CD8-positive, alpha-beta memory T cell (primary cell): ENCODE measurements at regions not wholly inside any gene's neighbourhood (a gene's known extent, or its start where the extent isn't known, plus 50 kb on each side); places are given as distances from the start of the nearest gene placed in this dataset.

Experiments used
- CTCF ChIA-PET: fragments of 350-600 bp; sonication (Branson Sonifier 250); formaldehyde crosslinking; loops from one replicate; lab custom pipeline; 2021; ENCODE audit warnings: antibody characterized with exemption; lab: Charles Lee
- POLR2A ChIA-PET: fragments of 350-600 bp; sonication (Branson Sonifier 250); formaldehyde crosslinking; loops from one replicate; lab custom pipeline; 2021; ENCODE audit warnings: antibody characterized with exemption; lab: Charles Lee
- DNase-seq, 5 donors: peaks; one replicate each; pipeline versions ENCODE4 v3.0.0 to v3.0.0-alpha.2; 2020 to 2022; ENCODE audit warnings: mixed read lengths in 1 of 5
- H3K27ac ChIP-seq: one replicate; pipeline ENCODE4 v1.7.0; 2013; ENCODE audit warnings: low read depth, mild to moderate bottlenecking, low read length, moderate library complexity
- H3K27me3 ChIP-seq: 2 replicates; pipeline ENCODE4 v1.7.0; 2013; ENCODE audit warnings: low read length, mild to moderate bottlenecking; ENCODE audit not compliant: insufficient read depth, poor library complexity, severe bottlenecking
- H3K36me3 ChIP-seq: 2 replicates; pipeline ENCODE4 v1.7.0; 2013; ENCODE audit warnings: mild to moderate bottlenecking, low read length, moderate library complexity; ENCODE audit not compliant: insufficient read depth
- H3K4me1 ChIP-seq: 2 replicates; pipeline ENCODE4 v1.7.0; 2013; ENCODE audit warnings: mild to moderate bottlenecking, low read length, moderate library complexity; ENCODE audit not compliant: insufficient read depth
- H3K4me3 ChIP-seq: 2 replicates; pipeline ENCODE4 v1.7.0; 2013; ENCODE audit warnings: mild to moderate bottlenecking, low read length
- H3K9me3 ChIP-seq: 2 replicates; pipeline ENCODE4 v1.7.0; 2013; ENCODE audit warnings: mild to moderate bottlenecking, low read length
- H3K27ac Mint-ChIP-seq, 8 donors: one replicate each; pipeline ENCODE4 v1.8.0; 2020 to 2021; ENCODE audit warnings: mixed read lengths in 8 of 8, mild to moderate bottlenecking in 6 of 8, inconsistent platforms in 3 of 8, moderate library complexity in 3 of 8
- H3K27me3 Mint-ChIP-seq, 2 donors: one replicate each; pipeline ENCODE4 v1.8.0; 2020 to 2021; ENCODE audit warnings: mixed read lengths in 2 of 2, mild to moderate bottlenecking in 1 of 2, moderate library complexity in 1 of 2
- H3K36me3 Mint-ChIP-seq, 3 donors: one replicate each; pipeline ENCODE4 v1.8.0; 2020 to 2021; ENCODE audit warnings: mixed read lengths in 3 of 3, inconsistent platforms in 1 of 3, mild to moderate bottlenecking in 1 of 3
- H3K4me1 Mint-ChIP-seq, 3 donors: one replicate each; pipeline ENCODE4 v1.8.0; 2020 to 2021; ENCODE audit warnings: mixed read lengths in 3 of 3, inconsistent platforms in 1 of 3, mild to moderate bottlenecking in 1 of 3
- H3K4me3 Mint-ChIP-seq, 7 donors: one replicate each; pipeline ENCODE4 v1.8.0; 2020 to 2021; ENCODE audit warnings: mixed read lengths in 7 of 7, mild to moderate bottlenecking in 6 of 7, moderate library complexity in 4 of 7, inconsistent platforms in 2 of 7
- H3K9me3 Mint-ChIP-seq, 5 donors: one replicate each; pipeline ENCODE4 v1.8.0; 2020 to 2022; ENCODE audit warnings: mixed read lengths in 5 of 5, mild to moderate bottlenecking in 3 of 5, moderate library complexity in 2 of 5, inconsistent platforms in 1 of 5

DNA sequence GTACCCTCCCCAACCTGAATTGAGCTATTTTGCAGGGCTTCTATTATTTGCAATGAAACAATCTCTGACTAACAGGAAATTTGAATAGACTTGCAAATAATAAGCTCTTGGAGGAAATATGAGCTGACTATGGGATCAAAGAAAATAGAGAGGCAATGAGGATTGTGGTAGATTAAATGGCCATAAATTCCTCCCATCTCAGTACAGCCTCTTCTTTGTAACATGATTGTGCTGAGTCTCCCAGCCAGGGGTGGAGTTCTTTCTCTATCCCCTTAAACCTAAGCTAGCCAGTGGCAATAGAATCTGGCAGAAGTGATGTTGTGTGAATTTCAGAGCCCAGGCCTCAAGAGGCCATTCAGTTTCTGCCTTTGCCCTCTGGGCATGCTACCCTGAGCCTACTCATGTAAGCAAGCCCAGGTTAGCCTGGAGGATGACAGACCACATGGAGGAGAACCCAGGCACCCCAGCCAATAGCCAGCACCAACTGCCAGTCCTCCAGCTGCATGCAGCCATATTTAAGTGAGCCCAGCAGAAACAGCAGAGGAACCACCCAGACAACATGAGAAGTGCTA is 86.8 kb upstream of the TP53I11 start:
- no peak for DNase-seq
- H3K36me3 ChIP-seq = no peaks in the 10 kb centered on the region
- CTCF ChIA-PET = no interaction called here
- no peaks in the 10 kb centered on the region for H3K4me1 ChIP-seq
- Mint-ChIP-seq H3K4me1 (no peaks in the 10 kb centered on the region), H3K4me3 (no peak overlapping the region), H3K36me3 (peaks cover 0 to 9% (median 0%) of the 10 kb centered on the region in 3 donors), H3K9me3 (peaks cover 2 to 13% (median 4%) of the 10 kb centered on the region in 5 donors), H3K27ac (no peak overlapping the region), H3K27me3 (no peaks in the 10 kb centered on the region)
- no peak overlapping the region for H3K4me3 ChIP-seq
- H3K27ac ChIP-seq = no peak overlapping the region
- H3K27me3 ChIP-seq = no peaks in the 10 kb centered on the region
- POLR2A ChIA-PET = no interaction called here
- H3K9me3 ChIP-seq = peaks cover 4% of the 10 kb centered on the region

DNA sequence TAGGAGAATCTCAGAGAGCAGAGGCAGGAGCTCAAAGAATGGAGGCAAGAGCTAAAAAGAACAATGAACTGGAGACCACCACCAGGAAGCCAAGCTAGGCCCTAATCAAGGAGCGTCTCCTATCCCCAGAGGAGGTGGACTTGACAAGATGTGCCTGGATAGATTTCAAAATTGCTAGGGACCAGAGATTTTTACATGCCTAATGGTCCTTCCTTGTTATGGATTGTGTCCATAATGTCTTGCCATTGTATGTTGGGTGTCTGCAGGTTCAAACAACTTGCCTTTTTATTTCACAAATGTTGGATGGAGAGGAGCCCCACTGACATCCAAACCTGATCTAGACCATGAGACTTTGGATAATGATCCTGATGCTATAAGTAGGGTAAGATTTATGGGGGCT is 88.2 kb upstream of the TP53I11 start:
- no peaks in the 10 kb centered on the region for H3K4me1 Mint-ChIP-seq
- H3K4me3 Mint-ChIP-seq = no peak overlapping the region
- ChIA-PET CTCF (no interaction called here), POLR2A (no interaction called here)
- H3K9me3 ChIP-seq = peaks cover 4% of the 10 kb centered on the region
- peak overlapping the region in 1 of 8 donors; percentile 3 for H3K27ac Mint-ChIP-seq
- H3K9me3 Mint-ChIP-seq = peaks cover 2 to 13% (median 4%) of the 10 kb centered on the region in 5 donors
- no peaks in the 10 kb centered on the region for H3K36me3 ChIP-seq
- no peak overlapping the region for H3K4me3 ChIP-seq
- DNase-seq = no peak
- H3K27ac ChIP-seq = no peak overlapping the region
- H3K27me3 Mint-ChIP-seq = no peaks in the 10 kb centered on the region
- H3K27me3 ChIP-seq = no peaks in the 10 kb centered on the region
- H3K36me3 Mint-ChIP-seq = peaks cover 0 to 9% (median 0%) of the 10 kb centered on the region in 3 donors
- H3K4me1 ChIP-seq = no peaks in the 10 kb centered on the region

DNA sequence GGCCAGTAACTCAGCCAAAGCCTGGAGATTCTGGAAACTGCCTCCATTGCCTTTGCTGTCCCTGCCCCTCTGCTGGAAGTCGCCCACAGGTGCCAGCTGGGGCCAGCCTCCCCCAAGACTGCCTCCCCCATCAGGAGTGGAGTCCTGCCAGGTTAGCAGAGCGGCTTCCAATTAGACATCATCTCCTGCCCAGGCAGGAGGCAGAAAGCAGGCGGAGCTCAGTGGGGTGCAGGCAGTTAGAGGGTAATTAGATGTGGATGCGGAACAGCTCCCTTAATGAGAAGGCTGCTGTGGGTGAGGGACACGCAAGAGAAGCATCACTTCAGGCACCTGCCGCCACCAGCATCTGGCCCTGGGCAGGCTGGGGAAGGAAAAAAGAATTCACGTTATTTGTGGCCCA is 90.9 kb upstream of the TP53I11 start:
- no peaks in the 10 kb centered on the region for H3K27me3 Mint-ChIP-seq
- H3K36me3 ChIP-seq = no peaks in the 10 kb centered on the region
- no peak for DNase-seq
- ChIA-PET CTCF (interaction anchor here (1.3 kb wide), 1 partner anchor 105 kb away, joined by 3 read pairs; no protein-coding TSS in a partner anchor), POLR2A (no interaction called here)
- H3K4me1 ChIP-seq = no peaks in the 10 kb centered on the region
- no peak overlapping the region for H3K27ac Mint-ChIP-seq
- peaks cover 6 to 7% (median 6%) of the 10 kb centered on the region in 3 donors for H3K4me1 Mint-ChIP-seq
- H3K27me3 ChIP-seq = no peaks in the 10 kb centered on the region
- no peak overlapping the region for H3K4me3 ChIP-seq
- H3K27ac ChIP-seq = no peak overlapping the region
- H3K9me3 Mint-ChIP-seq = peaks cover 2 to 13% (median 4%) of the 10 kb centered on the region in 5 donors
- no peak overlapping the region for H3K4me3 Mint-ChIP-seq
- H3K36me3 Mint-ChIP-seq = peaks cover 0 to 9% (median 0%) of the 10 kb centered on the region in 3 donors
- peaks cover 4% of the 10 kb centered on the region for H3K9me3 ChIP-seq

DNA sequence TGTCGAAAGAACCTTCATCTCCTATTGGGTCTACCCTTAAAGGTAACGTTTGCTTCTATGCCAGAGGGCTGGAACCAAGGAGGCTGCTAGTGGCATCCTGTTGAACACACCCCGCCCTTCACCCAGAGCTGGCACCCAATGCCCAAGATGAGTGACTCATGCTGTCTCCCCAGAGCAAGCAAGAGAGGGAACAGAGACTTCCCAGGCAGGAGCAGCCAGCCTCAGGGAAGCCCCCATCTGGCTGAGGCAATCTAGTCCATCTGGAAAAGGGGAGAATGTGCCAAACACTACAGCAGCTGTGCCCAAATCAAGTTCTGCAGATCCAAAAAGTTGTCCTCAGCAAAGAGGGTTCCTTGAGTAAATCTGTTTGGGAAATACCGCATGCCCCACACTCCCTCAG is 91.9 kb upstream of the TP53I11 start:
- Histone ChIP-seq H3K4me1 (no peaks in the 10 kb centered on the region), H3K36me3 (no peaks in the 10 kb centered on the region), H3K27ac (no peak overlapping the region), H3K4me3 (no peak overlapping the region), H3K27me3 (no peaks in the 10 kb centered on the region), H3K9me3 (peaks cover 4% of the 10 kb centered on the region)
- no peak for DNase-seq
- Mint-ChIP-seq H3K9me3 (peaks cover 2 to 13% (median 4%) of the 10 kb centered on the region in 5 donors), H3K4me3 (no peak overlapping the region), H3K36me3 (peaks cover 0 to 9% (median 0%) of the 10 kb centered on the region in 3 donors), H3K27ac (peak overlapping the region in 1 of 8 donors; percentile 20), H3K27me3 (no peaks in the 10 kb centered on the region), H3K4me1 (peaks cover 6 to 8% (median 6%) of the 10 kb centered on the region in 3 donors)
- POLR2A ChIA-PET = no interaction called here
- CTCF ChIA-PET = interaction anchor here (0.6 kb wide), 1 partner anchor 1307 kb away, joined by 3 read pairs; no protein-coding TSS in a partner anchor

DNA sequence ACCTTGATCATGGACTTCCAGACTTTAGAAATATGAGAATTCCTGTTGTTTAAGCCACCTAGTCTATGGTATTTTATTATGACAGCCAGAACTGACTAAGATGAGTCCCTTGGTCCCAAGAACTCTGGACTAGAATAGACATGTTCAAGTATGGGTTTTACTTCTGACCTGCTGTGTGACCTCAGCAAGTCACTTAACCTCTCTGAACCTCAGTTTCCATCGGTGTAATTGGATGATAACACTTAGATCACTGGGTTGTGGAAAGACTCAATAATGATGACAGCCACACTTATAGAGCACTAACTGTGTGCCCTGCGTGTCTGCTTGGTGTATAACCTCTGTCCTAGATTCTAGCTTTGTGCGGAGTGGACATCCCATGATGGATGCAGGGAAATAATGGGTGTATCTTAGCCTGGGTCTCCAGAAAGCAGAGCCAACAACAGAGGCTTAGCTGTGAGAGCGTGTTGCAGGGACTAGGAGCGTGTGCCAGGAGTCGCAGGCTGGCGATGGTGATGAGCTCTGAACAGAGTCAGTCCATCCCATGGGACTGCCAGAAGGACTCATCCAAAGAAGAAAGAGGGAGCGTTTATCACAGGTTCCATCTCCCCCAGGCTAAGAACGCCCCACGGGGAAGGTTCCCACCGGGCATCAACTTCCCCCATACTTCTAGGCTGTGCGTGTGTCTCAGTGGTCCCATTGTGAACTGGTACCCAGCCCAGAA is 93.2 kb upstream of the TP53I11 start:
- Histone ChIP-seq H3K4me1 (no peaks in the 10 kb centered on the region), H3K4me3 (no peak overlapping the region), H3K27ac (no peak overlapping the region), H3K36me3 (no peaks in the 10 kb centered on the region), H3K9me3 (no peaks in the 10 kb centered on the region), H3K27me3 (no peaks in the 10 kb centered on the region)
- Mint-ChIP-seq H3K4me1 (peaks cover 6 to 8% (median 6%) of the 10 kb centered on the region in 3 donors), H3K4me3 (no peak overlapping the region), H3K9me3 (peaks cover 0 to 5% (median 0%) of the 10 kb centered on the region in 5 donors), H3K36me3 (no peaks in the 10 kb centered on the region), H3K27me3 (no peaks in the 10 kb centered on the region), H3K27ac (no peak overlapping the region)
- CTCF ChIA-PET = interaction anchor here (0.7 kb wide), 1 partner anchor 36 kb away, joined by 3 read pairs; no protein-coding TSS in a partner anchor
- no peak for DNase-seq
- POLR2A ChIA-PET = no interaction called here

DNA sequence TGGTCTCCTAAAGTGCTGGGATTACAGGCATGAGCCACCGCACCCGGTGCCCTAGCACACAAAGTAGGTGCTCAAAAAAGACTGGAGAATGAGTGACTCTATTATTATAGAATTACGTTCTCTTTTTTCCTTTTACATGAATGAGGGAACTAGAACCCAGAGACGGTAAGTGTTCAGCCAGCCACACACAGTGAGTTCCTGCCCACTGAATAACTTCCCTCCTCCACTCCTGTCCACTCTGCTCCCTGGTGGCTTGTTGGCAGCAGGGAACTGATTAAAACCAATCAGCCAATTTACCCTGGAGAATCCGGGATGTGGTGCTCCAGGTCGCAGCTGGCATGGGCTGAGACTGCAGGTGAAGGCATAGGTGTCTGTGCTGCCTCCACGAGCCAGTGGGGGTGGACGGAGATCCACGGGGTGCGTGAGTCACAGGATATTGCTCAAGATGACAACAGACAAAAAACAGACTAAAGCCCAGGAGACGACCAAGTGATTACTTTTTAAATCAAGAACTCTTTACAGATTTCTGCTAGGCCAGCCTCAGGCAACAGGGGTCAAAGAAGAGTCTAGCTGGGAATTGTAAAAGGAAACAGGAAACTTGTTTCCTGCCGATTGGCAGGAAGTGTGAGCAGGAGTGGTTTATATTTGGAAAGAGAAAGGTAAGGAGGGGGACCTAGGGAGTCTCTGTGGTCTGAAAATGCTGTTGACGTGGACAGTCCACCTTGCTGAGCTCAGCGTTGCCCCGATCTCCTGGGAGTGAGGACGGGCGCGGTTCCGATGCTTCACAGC is 95.2 kb upstream of the TP53I11 start:
- Histone ChIP-seq H3K27ac (no peak overlapping the region), H3K27me3 (no peaks in the 10 kb centered on the region), H3K4me1 (no peaks in the 10 kb centered on the region), H3K9me3 (no peaks in the 10 kb centered on the region), H3K4me3 (no peak overlapping the region), H3K36me3 (no peaks in the 10 kb centered on the region)
- peaks cover 6 to 8% (median 6%) of the 10 kb centered on the region in 3 donors for H3K4me1 Mint-ChIP-seq
- POLR2A ChIA-PET = no interaction called here
- peak overlapping the region in 2 of 7 donors; percentile 34 to 42 for H3K4me3 Mint-ChIP-seq
- CTCF ChIA-PET = interaction anchor here (0.6 to 1.2 kb wide), 2 partner anchors 58 to 70 kb away, joined by 3 to 5 read pairs; no protein-coding TSS in a partner anchor
- H3K27ac Mint-ChIP-seq = peak overlapping the region in 7 of 8 donors; percentile 5 to 83 (median 69)
- peaks cover 0 to 2% (median 0%) of the 10 kb centered on the region in 5 donors for H3K9me3 Mint-ChIP-seq
- DNase-seq = no peak
- peaks cover 0 to 1% of the 10 kb centered on the region in 2 donors for H3K27me3 Mint-ChIP-seq
- H3K36me3 Mint-ChIP-seq = no peaks in the 10 kb centered on the region

DNA sequence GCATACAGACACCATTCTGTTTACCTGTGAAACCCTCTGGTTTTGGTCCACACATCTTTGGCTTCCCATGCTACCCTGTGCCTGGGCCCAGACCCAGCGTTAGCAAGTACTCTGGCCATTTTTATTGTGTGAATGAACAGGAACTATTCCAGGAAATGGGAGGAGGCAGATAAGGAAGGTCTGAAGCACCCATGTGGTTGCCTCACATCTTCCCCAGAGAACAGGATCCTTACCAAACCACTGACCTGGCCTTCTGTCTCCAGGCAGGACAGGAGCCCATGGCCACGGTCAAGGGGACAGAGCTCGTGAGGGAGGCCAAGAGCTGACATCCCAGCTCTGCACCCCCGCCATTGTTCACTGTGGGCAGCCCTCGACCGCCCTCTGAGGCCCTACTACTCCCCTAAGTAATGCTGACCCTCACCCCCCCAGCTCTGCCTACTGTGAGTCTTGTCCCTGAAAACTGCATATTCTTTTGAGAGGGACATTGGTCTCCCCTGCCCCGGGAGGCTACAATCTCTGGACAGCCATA is 97.7 kb upstream of the TP53I11 start:
- no peak for DNase-seq
- POLR2A ChIA-PET = no interaction called here
- Histone ChIP-seq H3K36me3 (no peaks in the 10 kb centered on the region), H3K4me1 (no peaks in the 10 kb centered on the region), H3K27me3 (no peaks in the 10 kb centered on the region), H3K27ac (no peak overlapping the region), H3K9me3 (no peaks in the 10 kb centered on the region), H3K4me3 (no peak overlapping the region)
- Mint-ChIP-seq H3K27me3 (peaks cover 2% of the 10 kb centered on the region in 2 donors), H3K9me3 (peaks cover 0 to 2% (median 0%) of the 10 kb centered on the region in 5 donors), H3K4me1 (peaks cover 6 to 8% (median 6%) of the 10 kb centered on the region in 3 donors), H3K36me3 (no peaks in the 10 kb centered on the region), H3K4me3 (no peak overlapping the region), H3K27ac (peak overlapping the region in 2 of 8 donors; percentile 20 to 35)
- CTCF ChIA-PET = no interaction called here
